Nephron (organoid): ENCODE measurements at regions not wholly inside any gene's neighbourhood (a gene's known extent, or its start where the extent isn't known, plus 50 kb on each side); places are given as distances from the start of the nearest gene placed in this dataset.

Source experiments
- H3K27ac Mint-ChIP-seq, 3 experiments: 2 replicates each; pipeline ENCODE4 v1.8.0; 2020; ENCODE audit warnings: mixed read lengths in 3 of 3, mild to moderate bottlenecking in 2 of 3, moderate library complexity in 1 of 3
- H3K27me3 Mint-ChIP-seq: 2 replicates; pipeline ENCODE4 v1.8.0; 2021; ENCODE audit warnings: low read depth, mild to moderate bottlenecking, moderate library complexity, mixed read lengths
- H3K36me3 Mint-ChIP-seq: 2 replicates; pipeline ENCODE4 v1.8.0; 2020; ENCODE audit warnings: low read depth, mixed read lengths
- H3K4me1 Mint-ChIP-seq: 2 replicates; pipeline ENCODE4 v1.8.0; 2020; ENCODE audit warnings: mixed read lengths
- H3K4me3 Mint-ChIP-seq, 3 experiments: 2 replicates each; pipeline ENCODE4 v1.8.0; 2020; ENCODE audit warnings: mild to moderate bottlenecking in 3 of 3, mixed read lengths in 3 of 3, moderate library complexity in 2 of 3
- H3K9me3 Mint-ChIP-seq: 2 replicates; pipeline ENCODE4 v1.8.0; 2020; ENCODE audit warnings: mixed read lengths
- TF ChIP-seq, protein P1 (sequence below), 3 experiments: fragments of 200-600 bp; sonication (generic); IDR thresholded peaks; one replicate each; pipeline ENCODE4 v1.5.0; 2021; ENCODE audit warnings: antibody characterized with exemption in 3 of 3; ENCODE audit not compliant: unreplicated experiment in 3 of 3

DNA sequence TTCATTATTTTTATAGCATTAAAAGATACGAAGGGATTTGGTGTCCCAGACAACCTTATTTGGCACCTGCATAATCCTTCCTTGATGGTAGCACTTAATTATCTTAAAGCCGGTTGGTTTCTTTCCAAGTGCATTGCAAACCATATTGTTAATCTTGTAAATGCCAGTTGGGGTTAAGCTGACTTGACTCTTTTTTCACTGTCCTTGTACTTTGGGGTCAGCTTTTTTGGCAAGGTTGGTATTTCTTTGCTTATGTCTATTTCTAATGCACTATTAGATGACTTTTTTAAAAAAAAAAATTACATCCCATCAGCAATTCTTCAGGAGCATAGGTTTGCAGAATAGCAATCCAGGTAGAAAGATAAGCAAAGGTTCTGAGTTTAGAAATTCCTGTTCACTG is 466.8 kb upstream of the TLE4 start:
- H3K27me3 Mint-ChIP-seq, result no peaks in the 10 kb centered on the region
- H3K27ac Mint-ChIP-seq, result no peak overlapping the region
- peaks cover 11% of the 10 kb centered on the region for H3K36me3 Mint-ChIP-seq
- H3K9me3 Mint-ChIP-seq, result peaks cover 37% of the 10 kb centered on the region
- H3K4me3 Mint-ChIP-seq, result no peak overlapping the region
- no peaks in the 10 kb centered on the region for H3K4me1 Mint-ChIP-seq
- TF ChIP-seq, protein P1, sequence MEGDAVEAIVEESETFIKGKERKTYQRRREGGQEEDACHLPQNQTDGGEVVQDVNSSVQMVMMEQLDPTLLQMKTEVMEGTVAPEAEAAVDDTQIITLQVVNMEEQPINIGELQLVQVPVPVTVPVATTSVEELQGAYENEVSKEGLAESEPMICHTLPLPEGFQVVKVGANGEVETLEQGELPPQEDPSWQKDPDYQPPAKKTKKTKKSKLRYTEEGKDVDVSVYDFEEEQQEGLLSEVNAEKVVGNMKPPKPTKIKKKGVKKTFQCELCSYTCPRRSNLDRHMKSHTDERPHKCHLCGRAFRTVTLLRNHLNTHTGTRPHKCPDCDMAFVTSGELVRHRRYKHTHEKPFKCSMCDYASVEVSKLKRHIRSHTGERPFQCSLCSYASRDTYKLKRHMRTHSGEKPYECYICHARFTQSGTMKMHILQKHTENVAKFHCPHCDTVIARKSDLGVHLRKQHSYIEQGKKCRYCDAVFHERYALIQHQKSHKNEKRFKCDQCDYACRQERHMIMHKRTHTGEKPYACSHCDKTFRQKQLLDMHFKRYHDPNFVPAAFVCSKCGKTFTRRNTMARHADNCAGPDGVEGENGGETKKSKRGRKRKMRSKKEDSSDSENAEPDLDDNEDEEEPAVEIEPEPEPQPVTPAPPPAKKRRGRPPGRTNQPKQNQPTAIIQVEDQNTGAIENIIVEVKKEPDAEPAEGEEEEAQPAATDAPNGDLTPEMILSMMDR (IDR thresholded peaks at IDR 0.05; ENCODE audit: unreplicated experiment in 3 of 3), result no peak

DNA sequence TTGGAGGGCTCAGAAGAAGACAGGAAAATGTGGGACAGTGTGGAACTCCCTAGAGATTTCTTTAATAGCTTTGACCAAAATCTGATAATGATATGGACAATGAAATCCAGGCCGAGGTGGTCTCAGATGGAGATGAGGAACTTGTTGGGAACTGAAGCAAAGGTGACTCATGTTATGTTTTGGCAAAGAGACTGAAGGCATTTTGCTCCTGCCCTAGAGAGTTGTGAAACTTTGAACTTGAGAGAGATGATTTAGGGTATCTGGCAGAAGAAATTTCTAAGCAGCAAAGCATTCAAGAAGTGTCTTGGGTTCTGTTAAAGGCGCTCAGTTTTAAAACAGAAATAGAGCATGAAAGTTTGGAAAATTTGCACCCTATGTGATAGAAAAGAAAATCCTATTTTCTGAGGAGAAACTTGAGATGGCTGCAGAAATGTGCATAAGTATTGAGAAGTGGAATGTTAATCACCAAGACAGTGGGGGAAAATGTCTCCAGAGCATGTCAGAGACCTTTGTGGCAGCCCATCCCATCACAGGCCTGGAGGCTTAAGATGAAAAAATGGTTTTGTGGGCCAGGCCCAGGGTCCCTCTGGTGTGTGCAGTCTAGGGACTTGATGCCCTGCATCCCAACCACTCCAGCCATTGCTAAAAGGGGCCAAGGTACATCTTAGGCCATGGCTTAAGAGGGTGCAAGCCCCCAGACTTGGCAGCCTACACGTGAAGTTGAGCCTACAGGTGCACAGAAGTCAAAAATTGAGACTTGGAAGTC is 463.7 kb upstream of the TLE4 start:
- Mint-ChIP-seq H3K4me3 (no peak overlapping the region), H3K36me3 (peaks cover 11% of the 10 kb centered on the region), H3K27me3 (no peaks in the 10 kb centered on the region), H3K9me3 (peaks cover 37% of the 10 kb centered on the region), H3K4me1 (no peaks in the 10 kb centered on the region), H3K27ac (no peak overlapping the region)
- TF ChIP-seq, protein P1 (IDR thresholded peaks at IDR 0.05; ENCODE audit: unreplicated experiment in 3 of 3), result no peak

- H3K4me1 Mint-ChIP-seq, result no peaks in the 10 kb centered on the region
- TF ChIP-seq, protein P1 (IDR thresholded peaks at IDR 0.05; ENCODE audit: unreplicated experiment in 3 of 3), result no peak
These were observed 460.1 kb upstream of the TLE4 start for GRCh38 chr9:79111653-79112052.

DNA sequence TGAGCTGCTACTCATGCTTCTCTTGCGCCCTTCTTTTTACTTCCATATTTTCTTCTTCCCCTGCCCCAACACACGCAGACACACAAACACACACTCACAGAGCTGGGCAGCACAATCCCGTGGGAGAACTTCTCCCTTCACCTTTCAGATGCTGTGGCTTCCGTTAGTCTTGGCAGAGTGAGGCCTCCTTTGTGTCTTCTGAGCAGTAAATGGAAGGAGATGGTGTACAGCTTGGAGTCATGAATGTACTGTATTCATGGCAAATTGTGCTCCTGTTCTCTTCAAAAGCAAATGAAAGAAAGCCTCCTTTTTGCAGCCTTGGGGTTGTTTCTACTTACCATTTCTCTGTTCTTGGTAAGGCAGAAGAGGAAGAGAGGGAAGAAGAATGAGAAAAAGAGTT is 456.6 kb upstream of the TLE4 start:
- Mint-ChIP-seq H3K4me3 (no peak overlapping the region), H3K27ac (no peak overlapping the region), H3K36me3 (no peaks in the 10 kb centered on the region), H3K4me1 (no peaks in the 10 kb centered on the region), H3K27me3 (peaks cover 3% of the 10 kb centered on the region), H3K9me3 (no peaks in the 10 kb centered on the region)
- TF ChIP-seq, protein P1 (IDR thresholded peaks at IDR 0.05; ENCODE audit: unreplicated experiment in 3 of 3), result no peak

More at GRCh38 chr9:79111653-79112052, 460.1 kb upstream of the TLE4 start:
- Mint-ChIP-seq H3K9me3 (peaks cover 19% of the 10 kb centered on the region), H3K27ac (no peak overlapping the region), H3K27me3 (peaks cover 3% of the 10 kb centered on the region), H3K36me3 (peaks cover 11% of the 10 kb centered on the region), H3K4me3 (no peak overlapping the region)

DNA sequence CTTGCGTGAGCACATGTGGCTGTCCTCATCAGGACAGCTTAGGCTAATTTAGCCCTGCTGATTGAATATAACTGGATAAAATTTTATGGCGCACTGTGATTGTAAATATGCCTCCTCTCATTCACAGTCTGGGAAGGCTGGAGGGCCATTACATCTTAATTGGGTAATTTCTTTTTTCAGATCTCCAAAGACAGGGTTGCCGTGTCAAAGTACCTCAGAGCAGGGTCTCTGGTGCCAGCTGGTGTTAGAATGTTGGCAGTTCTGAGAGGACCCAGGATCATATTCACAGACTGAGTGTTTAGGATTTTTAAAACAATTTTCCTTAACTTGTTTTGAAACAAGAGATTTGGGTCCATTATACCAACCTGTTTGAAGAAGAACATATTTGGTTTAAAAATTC is 455.7 kb upstream of the TLE4 start:
- no peak overlapping the region for H3K27ac Mint-ChIP-seq
- H3K36me3 Mint-ChIP-seq, result no peaks in the 10 kb centered on the region
- no peaks in the 10 kb centered on the region for H3K9me3 Mint-ChIP-seq
- no peak overlapping the region for H3K4me3 Mint-ChIP-seq
- peaks cover 4% of the 10 kb centered on the region for H3K4me1 Mint-ChIP-seq
- peaks cover 3% of the 10 kb centered on the region for H3K27me3 Mint-ChIP-seq
- TF ChIP-seq, protein P1 (IDR thresholded peaks at IDR 0.05; ENCODE audit: unreplicated experiment in 3 of 3), result no peak

GRCh38 chr9:79116709-79117108 is 455.1 kb upstream of the TLE4 start:
- peaks cover 5% of the 10 kb centered on the region for H3K4me1 Mint-ChIP-seq
- no peaks in the 10 kb centered on the region for H3K9me3 Mint-ChIP-seq
- no peak overlapping the region for H3K27ac Mint-ChIP-seq
- no peaks in the 10 kb centered on the region for H3K36me3 Mint-ChIP-seq
- TF ChIP-seq, protein P1 (IDR thresholded peaks at IDR 0.05; ENCODE audit: unreplicated experiment in 3 of 3), result no peak
- peaks cover 4% of the 10 kb centered on the region for H3K27me3 Mint-ChIP-seq
- H3K4me3 Mint-ChIP-seq, result no peak overlapping the region
